Liver (tissue), 3 donors: ENCODE measurements at regions not wholly inside any gene's neighbourhood (a gene's known extent, or its start where the extent isn't known, plus 50 kb on each side); places are given as distances from the start of the nearest gene placed in this dataset.

Source experiments
- GABPA ChIP-seq, 2 donors: IDR thresholded peaks in 1 of 2; conservative IDR thresholded peaks in 1 of 2; 2 replicates each; pipeline ENCODE4 v1.6.1; 2016; ENCODE audit warnings: antibody characterized with exemption in 2 of 2, mild to moderate bottlenecking in 1 of 2, moderate library complexity in 1 of 2
- JUND ChIP-seq, 2 donors: IDR thresholded peaks; 2 replicates each; pipeline ENCODE4 v1.6.1; 2016; ENCODE audit warnings: antibody characterized with exemption in 2 of 2
- RAD21 ChIP-seq, 2 donors: IDR thresholded peaks; 2 replicates each; pipeline ENCODE4 v1.6.1; 2016; ENCODE audit warnings: antibody characterized with exemption in 2 of 2, mild to moderate bottlenecking in 2 of 2
- SP1 ChIP-seq: IDR thresholded peaks from 2 replicates; pipeline ENCODE4 v1.6.1; 2018; ENCODE audit warnings: antibody characterized with exemption, mild to moderate bottlenecking
- TAF1 ChIP-seq: conservative IDR thresholded peaks from 2 replicates; pipeline ENCODE4 v1.6.1; 2016; ENCODE audit warnings: antibody characterized with exemption, mild to moderate bottlenecking
- TF ChIP-seq, protein P1 (sequence below): fragments of 150-350 bp; IDR thresholded peaks from 2 replicates; pipeline ENCODE4 v1.5.1; 2017; ENCODE audit warnings: improper control_type of control experiment, low read depth, low read length; ENCODE audit not compliant: missing input control
- TF ChIP-seq, protein P2 (sequence below): IDR thresholded peaks from 2 replicates; pipeline ENCODE4 v1.6.1; 2016; ENCODE audit warnings: antibody characterized with exemption, mild to moderate bottlenecking
- donor health status: healthy.
- donor health status: healthy.

DNA sequence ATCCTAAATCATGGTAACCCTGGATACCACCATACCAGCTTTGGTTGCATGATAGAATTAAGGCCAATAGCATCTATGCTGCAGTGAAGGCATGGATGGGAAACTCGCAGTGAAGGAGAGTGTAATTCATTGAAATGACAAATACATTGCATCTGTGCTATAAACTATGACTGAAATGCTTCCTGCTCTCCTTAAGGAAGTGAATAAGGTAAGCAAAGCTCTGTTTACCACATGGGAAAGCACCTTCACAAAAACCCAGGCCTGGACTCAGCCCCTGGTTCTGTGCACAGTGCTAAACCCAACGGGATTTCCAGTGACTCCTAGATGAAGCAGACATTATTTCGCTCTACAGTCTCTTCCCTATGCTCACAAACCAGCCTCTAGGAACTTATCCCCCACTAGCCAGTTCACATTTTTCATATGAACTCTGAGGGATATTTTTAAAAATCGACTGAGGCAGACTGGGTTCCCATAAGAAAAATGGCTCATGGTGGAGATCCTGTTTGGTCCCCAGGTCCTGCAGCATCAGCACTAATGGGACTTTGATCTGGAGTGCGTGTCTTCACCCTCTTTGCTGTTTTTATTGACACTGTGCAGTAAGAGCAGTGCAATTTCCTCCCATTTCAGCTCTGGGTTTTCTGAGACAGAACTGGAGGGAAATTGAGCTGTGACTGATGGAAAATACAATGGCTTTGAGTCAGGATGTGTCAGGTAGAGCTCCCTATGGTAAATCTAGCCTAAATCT lies 362.7 kb downstream of the SIPA1L2 start:
- TF ChIP-seq, protein P1, sequence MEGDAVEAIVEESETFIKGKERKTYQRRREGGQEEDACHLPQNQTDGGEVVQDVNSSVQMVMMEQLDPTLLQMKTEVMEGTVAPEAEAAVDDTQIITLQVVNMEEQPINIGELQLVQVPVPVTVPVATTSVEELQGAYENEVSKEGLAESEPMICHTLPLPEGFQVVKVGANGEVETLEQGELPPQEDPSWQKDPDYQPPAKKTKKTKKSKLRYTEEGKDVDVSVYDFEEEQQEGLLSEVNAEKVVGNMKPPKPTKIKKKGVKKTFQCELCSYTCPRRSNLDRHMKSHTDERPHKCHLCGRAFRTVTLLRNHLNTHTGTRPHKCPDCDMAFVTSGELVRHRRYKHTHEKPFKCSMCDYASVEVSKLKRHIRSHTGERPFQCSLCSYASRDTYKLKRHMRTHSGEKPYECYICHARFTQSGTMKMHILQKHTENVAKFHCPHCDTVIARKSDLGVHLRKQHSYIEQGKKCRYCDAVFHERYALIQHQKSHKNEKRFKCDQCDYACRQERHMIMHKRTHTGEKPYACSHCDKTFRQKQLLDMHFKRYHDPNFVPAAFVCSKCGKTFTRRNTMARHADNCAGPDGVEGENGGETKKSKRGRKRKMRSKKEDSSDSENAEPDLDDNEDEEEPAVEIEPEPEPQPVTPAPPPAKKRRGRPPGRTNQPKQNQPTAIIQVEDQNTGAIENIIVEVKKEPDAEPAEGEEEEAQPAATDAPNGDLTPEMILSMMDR = no peak
- TF ChIP-seq RAD21 (IDR thresholded peaks at IDR 0.05) (no peak), TAF1 (no peak), JUND (IDR thresholded peaks at IDR 0.05) (no peak), GABPA (IDR thresholded peaks at IDR 0.05 in 1 of 2, conservative IDR thresholded peaks at IDR 0.05 in 1 of 2) (no peak), SP1 (no peak)
- TF ChIP-seq, protein P2, sequence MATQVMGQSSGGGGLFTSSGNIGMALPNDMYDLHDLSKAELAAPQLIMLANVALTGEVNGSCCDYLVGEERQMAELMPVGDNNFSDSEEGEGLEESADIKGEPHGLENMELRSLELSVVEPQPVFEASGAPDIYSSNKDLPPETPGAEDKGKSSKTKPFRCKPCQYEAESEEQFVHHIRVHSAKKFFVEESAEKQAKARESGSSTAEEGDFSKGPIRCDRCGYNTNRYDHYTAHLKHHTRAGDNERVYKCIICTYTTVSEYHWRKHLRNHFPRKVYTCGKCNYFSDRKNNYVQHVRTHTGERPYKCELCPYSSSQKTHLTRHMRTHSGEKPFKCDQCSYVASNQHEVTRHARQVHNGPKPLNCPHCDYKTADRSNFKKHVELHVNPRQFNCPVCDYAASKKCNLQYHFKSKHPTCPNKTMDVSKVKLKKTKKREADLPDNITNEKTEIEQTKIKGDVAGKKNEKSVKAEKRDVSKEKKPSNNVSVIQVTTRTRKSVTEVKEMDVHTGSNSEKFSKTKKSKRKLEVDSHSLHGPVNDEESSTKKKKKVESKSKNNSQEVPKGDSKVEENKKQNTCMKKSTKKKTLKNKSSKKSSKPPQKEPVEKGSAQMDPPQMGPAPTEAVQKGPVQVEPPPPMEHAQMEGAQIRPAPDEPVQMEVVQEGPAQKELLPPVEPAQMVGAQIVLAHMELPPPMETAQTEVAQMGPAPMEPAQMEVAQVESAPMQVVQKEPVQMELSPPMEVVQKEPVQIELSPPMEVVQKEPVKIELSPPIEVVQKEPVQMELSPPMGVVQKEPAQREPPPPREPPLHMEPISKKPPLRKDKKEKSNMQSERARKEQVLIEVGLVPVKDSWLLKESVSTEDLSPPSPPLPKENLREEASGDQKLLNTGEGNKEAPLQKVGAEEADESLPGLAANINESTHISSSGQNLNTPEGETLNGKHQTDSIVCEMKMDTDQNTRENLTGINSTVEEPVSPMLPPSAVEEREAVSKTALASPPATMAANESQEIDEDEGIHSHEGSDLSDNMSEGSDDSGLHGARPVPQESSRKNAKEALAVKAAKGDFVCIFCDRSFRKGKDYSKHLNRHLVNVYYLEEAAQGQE = no peak
